ENCODE measurements at regions not wholly inside any gene's neighbourhood (a gene's known extent, or its start where the extent isn't known, plus 50 kb on each side); places are given as distances from the start of the nearest gene placed in this dataset.

GRCh38 chr13:109968876-109969577, 182.6 kb upstream of the IRS2 start:
- no peak for TF ChIP-seq CTCF (IDR thresholded peaks at IDR 0.05; ENCODE audit: extremely low read depth, missing control alignments)
- no peak for DNase-seq (ENCODE audit: low spot score)

- no peak for TF ChIP-seq CTCF (IDR thresholded peaks at IDR 0.05; ENCODE audit: extremely low read depth, missing control alignments)
- DNase-seq (ENCODE audit: low spot score), result no peak
Measured at GRCh38 chr13:109963960-109964563, 177.7 kb upstream of the IRS2 start.

- no peak for DNase-seq (ENCODE audit: low spot score)
- TF ChIP-seq CTCF (IDR thresholded peaks at IDR 0.05; ENCODE audit: extremely low read depth, missing control alignments), result no peak
Measured at GRCh38 chr13:109963384-109963783, 177.0 kb upstream of the IRS2 start.

- no peak for DNase-seq (ENCODE audit: low spot score)
- TF ChIP-seq CTCF (IDR thresholded peaks at IDR 0.05; ENCODE audit: extremely low read depth, missing control alignments), result no peak
Measured at GRCh38 chr13:109959903-109960302, 173.5 kb upstream of the IRS2 start.

- no peak for TF ChIP-seq CTCF (IDR thresholded peaks at IDR 0.05; ENCODE audit: extremely low read depth, missing control alignments)
- DNase-seq (ENCODE audit: low spot score), result no peak
Measured at GRCh38 chr13:109957875-109958274, 171.5 kb upstream of the IRS2 start.

- TF ChIP-seq CTCF (IDR thresholded peaks at IDR 0.05; ENCODE audit: extremely low read depth, missing control alignments), result no peak
- DNase-seq (ENCODE audit: low spot score), result no peak
Measured at GRCh38 chr13:109955598-109955997, 169.2 kb upstream of the IRS2 start.

GRCh38 chr13:109954441-109954840, 168.1 kb upstream of the IRS2 start:
- TF ChIP-seq CTCF (IDR thresholded peaks at IDR 0.05; ENCODE audit: extremely low read depth, missing control alignments), result no peak
- no peak for DNase-seq (ENCODE audit: low spot score)
